ENCODE measurements at regions not wholly inside any gene's neighbourhood (a gene's known extent, or its start where the extent isn't known, plus 50 kb on each side); places are given as distances from the start of the nearest gene placed in this dataset.

GRCh38 chr5:4233671-4234070 lies 638.0 kb downstream of the IRX1 start:
- dilution Hi-C loops (cut with MboI; ENCODE audit: extremely low pct_ligation_motif_present, low sequenced_read_pairs), result no loop called here
- no peaks in the 10 kb centered on the region for H3K4me1 ChIP-seq (ENCODE audit: control insufficient read depth, extremely low read depth, insufficient read depth, low read length)
- no peaks in the 10 kb centered on the region for H3K27me3 ChIP-seq (ENCODE audit: control insufficient read depth in 2 of 2, insufficient read depth in 2 of 2, low read length in 2 of 2)
- H3K9ac ChIP-seq (replicated peaks; ENCODE audit: extremely low read depth, insufficient read depth, low read length), result no peak overlapping the region
- H2AFZ ChIP-seq (ENCODE audit: low read depth, low read length), result no peak overlapping the region
- no TSS peak for BruUV-seq (replicated peaks)
- H3K4me3 ChIP-seq (replicated peaks in 1 of 3; ENCODE audit: insufficient read depth in 1 of 3, low read depth in 1 of 3, low read length in 3 of 3), result no peak overlapping the region
- ChIA-PET CTCF (no interaction called here), POLR2A (no interaction called here)
- no peak for TF ChIP-seq POLR2A (IDR thresholded peaks at IDR 0.05; ENCODE audit: low read depth, low read length)
- no peak for TF ChIP-seq POLR2AphosphoS5 (IDR thresholded peaks at IDR 0.05; ENCODE audit: insufficient read depth, low read depth, low read length)
- TF ChIP-seq FOS (IDR thresholded peaks at IDR 0.05; ENCODE audit: borderline replicate concordance, insufficient read depth, low read length), result no peak
- TF ChIP-seq, protein P1, sequence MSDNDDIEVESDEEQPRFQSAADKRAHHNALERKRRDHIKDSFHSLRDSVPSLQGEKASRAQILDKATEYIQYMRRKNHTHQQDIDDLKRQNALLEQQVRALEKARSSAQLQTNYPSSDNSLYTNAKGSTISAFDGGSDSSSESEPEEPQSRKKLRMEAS (IDR thresholded peaks at IDR 0.05; ENCODE audit: insufficient read depth, insufficient read length), result no peak
- TF ChIP-seq CTCF (IDR thresholded peaks at IDR 0.05; ENCODE audit: extremely low read depth in 1 of 2, insufficient read depth in 1 of 2, low read depth in 1 of 2, low read length in 2 of 2), result no peak
- TF ChIP-seq EZH2 (IDR thresholded peaks at IDR 0.05; ENCODE audit: borderline replicate concordance, low read depth, low read length, severe bottlenecking), result no peak
- TF ChIP-seq MYC (IDR thresholded peaks at IDR 0.05; ENCODE audit: low read depth, low read length), result no peak
- no peak overlapping the region for H3K4me2 ChIP-seq (ENCODE audit: insufficient read depth, low read length)
- no peak overlapping the region for H3K27ac ChIP-seq (ENCODE audit: insufficient read depth, low read depth, low read length)
- H4K20me1 ChIP-seq (replicated peaks; ENCODE audit: control insufficient read depth, extremely low read depth, insufficient read depth, low read length), result no peaks in the 10 kb centered on the region
- intact Hi-C loops (cut with micrococcal nuclease), result no loop called here
- DNase-seq (ENCODE audit: low read depth, low spot score), result no peak
- no peaks in the 10 kb centered on the region for H3K36me3 ChIP-seq (ENCODE audit: control insufficient read depth in 2 of 2, extremely low read depth in 1 of 2, insufficient read depth in 2 of 2, low read length in 2 of 2)
- H3K9me1 ChIP-seq (replicated peaks; ENCODE audit: control insufficient read depth, extremely low read depth, insufficient read depth, low read length), result no peaks in the 10 kb centered on the region
- H3K9me3 ChIP-seq (replicated peaks; ENCODE audit: control insufficient read depth, insufficient read depth, low read length), result no peaks in the 10 kb centered on the region
- no peaks in the 10 kb centered on the region for H3K79me2 ChIP-seq (ENCODE audit: control insufficient read depth, insufficient read depth, low read length)
- no peak for FAIRE-seq
